H1 (cell line): ENCODE measurements at regions not wholly inside any gene's neighbourhood (a gene's known extent, or its start where the extent isn't known, plus 50 kb on each side); places are given as distances from the start of the nearest gene placed in this dataset.

Experiments
- CTCF ChIA-PET: fragments of 300-600 bp; sonication (Branson Sonifier 250); formaldehyde crosslinking; loops from one replicate; lab custom pipeline; 2021; ENCODE audit not compliant: partially characterized antibody; lab: Charles Lee
- POLR2A ChIA-PET: fragments of 300-600 bp; sonication (Branson Sonifier 250); formaldehyde crosslinking; loops from one replicate; lab custom pipeline; 2021; ENCODE audit warnings: inconsistent platforms; ENCODE audit not compliant: partially characterized antibody; lab: Charles Lee
- DNase-seq, 2 experiments: peaks; one replicate each; pipeline versions ENCODE4 v3.0.0 to v3.0.0-alpha.2; 2010 to 2022; ENCODE audit warnings: low spot score in 2 of 2, low read depth in 1 of 2, mixed read lengths in 1 of 2
- FAIRE-seq: peaks from 2 replicates; lab custom pipeline; 2011; peaks lifted over from hg19 to GRCh38; lab: Jason Lieb, UNC
- H2AFZ ChIP-seq: 2 replicates; pipeline ENCODE4 v1.8.1; 2012; ENCODE audit warnings: low read length, inconsistent platforms
- H2AK5ac ChIP-seq: 2 replicates; pipeline ENCODE4 v1.6.1; 2013; ENCODE audit warnings: low read depth, low read length
- H2BK120ac ChIP-seq: replicated peaks from 2 replicates; pipeline ENCODE3; 2013; ENCODE audit warnings: low read depth, low read length, inconsistent platforms
- H2BK12ac ChIP-seq: 2 replicates; pipeline ENCODE4 v1.6.1; 2013; ENCODE audit warnings: low read depth, low read length
- H2BK15ac ChIP-seq: 2 replicates; pipeline ENCODE4 v1.6.1; 2013; ENCODE audit warnings: low read length
- H2BK20ac ChIP-seq: 2 replicates; pipeline ENCODE4 v1.6.1; 2013; ENCODE audit warnings: low read length
- H2BK5ac ChIP-seq: 2 replicates; pipeline ENCODE4 v1.6.1; 2013; ENCODE audit warnings: low read depth, low read length
- H3K14ac ChIP-seq: 2 replicates; pipeline ENCODE4 v1.6.1; 2013; ENCODE audit warnings: inconsistent platforms; ENCODE audit not compliant: insufficient read length
- H3K18ac ChIP-seq: 2 replicates; pipeline ENCODE4 v1.6.1; 2013; ENCODE audit warnings: low read length; ENCODE audit errors: extremely low read depth
- H3K23ac ChIP-seq: 2 replicates; pipeline ENCODE4 v1.6.1; 2013; ENCODE audit warnings: inconsistent platforms; ENCODE audit not compliant: insufficient read length
- H3K23me2 ChIP-seq: 2 replicates; pipeline ENCODE4 v1.6.1; 2013; ENCODE audit warnings: low read depth, low read length
- H3K27ac ChIP-seq: 2 replicates; pipeline ENCODE4 v1.6.1; 2011; ENCODE audit warnings: low read depth, low read length, inconsistent platforms
- H3K27me3 ChIP-seq, 4 experiments: replicated peaks in 1 of 4; 1 replicate in 1 of 4; 2 replicates in 3 of 4; pipeline versions ENCODE4 v1.6.1 to v1.8.1; 2011 to 2013; ENCODE audit warnings: low read length in 3 of 4, mild to moderate bottlenecking in 3 of 4, inconsistent platforms in 2 of 4, mixed read lengths in 2 of 4, moderate library complexity in 1 of 4; ENCODE audit not compliant: control insufficient read depth in 3 of 4, insufficient read depth in 3 of 4; ENCODE audit errors: extremely low read depth in 1 of 4
- H3K36me3 ChIP-seq, 4 experiments: 2 replicates each; pipeline versions ENCODE4 v1.6.1 to v1.8.1; 2011 to 2013; ENCODE audit warnings: mild to moderate bottlenecking in 4 of 4, low read length in 3 of 4, moderate library complexity in 2 of 4, control low read depth in 1 of 4, inconsistent platforms in 1 of 4; ENCODE audit not compliant: insufficient read depth in 4 of 4, control insufficient read depth in 2 of 4
- H3K4ac ChIP-seq: replicated peaks from 2 replicates; pipeline ENCODE3; 2013; ENCODE audit warnings: low read length, low read depth, mixed read lengths, inconsistent platforms; ENCODE audit not compliant: insufficient read length
- H3K4me1 ChIP-seq, 4 experiments: replicated peaks in 1 of 4; 1 replicate in 1 of 4; 2 replicates in 3 of 4; pipeline versions ENCODE4 v1.6.1 to v1.8.1; 2011 to 2013; ENCODE audit warnings: low read length in 3 of 4, inconsistent platforms in 2 of 4, mixed read lengths in 1 of 4; ENCODE audit not compliant: insufficient read depth in 4 of 4, control insufficient read depth in 3 of 4
- H3K4me2 ChIP-seq, 2 experiments: 2 replicates each; pipeline versions ENCODE4 v1.6.1 to v1.8.1; 2011 to 2013; ENCODE audit warnings: low read depth in 2 of 2, low read length in 2 of 2, control low read depth in 1 of 2, inconsistent platforms in 1 of 2, mild to moderate bottlenecking in 1 of 2; ENCODE audit not compliant: insufficient read depth in 1 of 2
- H3K4me3 ChIP-seq, 4 experiments: fragments of 200-600, 300-600 bp in 1 of 4; sonication (generic), shearing (Covaris generic), sonication (Bioruptor Twin) in 1 of 4; 2 replicates each; pipeline versions ENCODE4 v1.5.1 to v1.8.1; 2011 to 2016; ENCODE audit warnings: low read length in 4 of 4, low read depth in 3 of 4, control low read depth in 2 of 4, inconsistent platforms in 2 of 4, mild to moderate bottlenecking in 2 of 4, mixed read lengths in 1 of 4, moderate library complexity in 1 of 4; ENCODE audit not compliant: insufficient read depth in 2 of 4; ENCODE audit errors: extremely low read depth in 1 of 4
- H3K56ac ChIP-seq: replicated peaks from 2 replicates; pipeline ENCODE3; 2013; ENCODE audit warnings: low read depth, mild to moderate bottlenecking, mixed read lengths, low read length, inconsistent platforms; ENCODE audit not compliant: insufficient read length
- H3K79me1 ChIP-seq: 2 replicates; pipeline ENCODE4 v1.6.1; 2013; ENCODE audit warnings: low read depth, low read length, control low read depth
- H3K79me2 ChIP-seq, 2 experiments: 2 replicates each; pipeline versions ENCODE4 v1.6.1 to v1.8.1; 2012 to 2013; ENCODE audit warnings: low read length in 2 of 2, mild to moderate bottlenecking in 2 of 2, inconsistent platforms in 1 of 2; ENCODE audit not compliant: insufficient read depth in 2 of 2, control insufficient read depth in 1 of 2
- H3K9ac ChIP-seq, 4 experiments: replicated peaks in 1 of 4; 1 replicate in 1 of 4; 2 replicates in 3 of 4; pipeline versions ENCODE4 v1.6.1 to v1.8.1; 2011 to 2013; ENCODE audit warnings: low read depth in 3 of 4, low read length in 3 of 4, control low read depth in 2 of 4, mild to moderate bottlenecking in 2 of 4, moderate library complexity in 2 of 4, inconsistent platforms in 1 of 4; ENCODE audit errors: extremely low read depth in 1 of 4
- H3K9me3 ChIP-seq, 2 experiments: 2 replicates each; pipeline versions ENCODE4 v1.6.1 to v1.8.1; 2012 to 2013; ENCODE audit warnings: mild to moderate bottlenecking in 2 of 2, moderate library complexity in 2 of 2, control low read depth in 1 of 2, inconsistent platforms in 1 of 2, low read depth in 1 of 2, low read length in 1 of 2, mixed read lengths in 1 of 2; ENCODE audit not compliant: insufficient read depth in 2 of 2
- H4K20me1 ChIP-seq, 2 experiments: replicated peaks in 1 of 2; 2 replicates each; pipeline versions ENCODE3 to v1.8.1; 2011 to 2013; ENCODE audit warnings: inconsistent platforms in 2 of 2, low read length in 2 of 2, mild to moderate bottlenecking in 1 of 2; ENCODE audit not compliant: insufficient read depth in 2 of 2, control insufficient read depth in 1 of 2
- H4K5ac ChIP-seq: 2 replicates; pipeline ENCODE4 v1.6.1; 2013; ENCODE audit warnings: low read length, low read depth, mixed read lengths, inconsistent platforms; ENCODE audit not compliant: insufficient read length
- H4K8ac ChIP-seq: 2 replicates; pipeline ENCODE4 v1.8.0; 2013; ENCODE audit warnings: mild to moderate bottlenecking, moderate library complexity, low read length, inconsistent platforms; ENCODE audit not compliant: insufficient read depth; ENCODE audit errors: extremely low read depth
- H4K91ac ChIP-seq: replicated peaks from 2 replicates; pipeline ENCODE3; 2013; ENCODE audit warnings: low read length, mixed read lengths, inconsistent platforms; ENCODE audit not compliant: insufficient read length
- EGR1 ChIP-seq: IDR thresholded peaks from 2 replicates; pipeline ENCODE4 v1.6.1; 2011; ENCODE audit warnings: low read depth, low read length, borderline replicate concordance
- KDM4A ChIP-seq: IDR thresholded peaks from one replicate; pipeline ENCODE4 v1.7.1; 2012; ENCODE audit warnings: low read depth, mild to moderate bottlenecking, moderate library complexity, low read length, inconsistent platforms; ENCODE audit not compliant: severe bottlenecking
- PHF8 ChIP-seq: fragments of 200-600 bp; sonication (generic); conservative IDR thresholded peaks from 2 replicates; pipeline ENCODE4 v1.7.1; 2012; ENCODE audit warnings: low read depth, mild to moderate bottlenecking, inconsistent platforms, low read length, moderate library complexity
- POLR2A ChIP-seq, 2 experiments: IDR thresholded peaks; 1 replicate in 1 of 2; 2 replicates in 1 of 2; pipeline ENCODE4 v1.6.1; 2011; ENCODE audit warnings: low read depth in 2 of 2, low read length in 2 of 2, mild to moderate bottlenecking in 2 of 2; ENCODE audit errors: control extremely low read depth in 1 of 2
- POLR2AphosphoS5 ChIP-seq: IDR thresholded peaks from 2 replicates; pipeline ENCODE4 v1.6.1; 2011; ENCODE audit warnings: low read depth, low read length
- RNF2 ChIP-seq: fragments of 200-900, 300-1000 bp; sonication (generic); IDR thresholded peaks from 2 replicates; pipeline ENCODE4 v1.7.1; 2016; ENCODE audit warnings: borderline replicate concordance, low read depth, mild to moderate bottlenecking, antibody characterized with exemption, low read length; ENCODE audit not compliant: poor library complexity, severe bottlenecking; ENCODE audit errors: missing control alignments
- SP2 ChIP-seq: IDR thresholded peaks from 2 replicates; pipeline ENCODE4 v1.6.1; 2012; ENCODE audit warnings: mild to moderate bottlenecking, low read length, inconsistent platforms
- SP4 ChIP-seq: IDR thresholded peaks from 2 replicates; pipeline ENCODE4 v1.6.1; 2012; ENCODE audit warnings: low read length, inconsistent platforms
- WGBS, 2 experiments: shearing (Covaris generic) in 1 of 2; methylation state at CpG; one replicate each; pipeline versions ENCODE4 v1.1.6 to v1.1.7; 2013 to 2015; ENCODE audit warnings: low lambda C conversion rate in 2 of 2, mixed read lengths in 2 of 2, inconsistent platforms in 1 of 2, low coverage in 1 of 2, missing lambda C conversion rate in 1 of 2; ENCODE audit not compliant: insufficient replicate concordance in 2 of 2, insufficient coverage in 1 of 2, insufficient read length in 1 of 2; ENCODE audit errors: extremely low coverage in 1 of 2, missing lambda C conversion rate in 1 of 2; 5-methylcytosine and 5-hydroxymethylcytosine counted together
- TF ChIP-seq, protein P1 (sequence below): IDR thresholded peaks from 2 replicates; pipeline ENCODE4 v1.6.1; 2012; ENCODE audit warnings: low read length, inconsistent platforms

DNA sequence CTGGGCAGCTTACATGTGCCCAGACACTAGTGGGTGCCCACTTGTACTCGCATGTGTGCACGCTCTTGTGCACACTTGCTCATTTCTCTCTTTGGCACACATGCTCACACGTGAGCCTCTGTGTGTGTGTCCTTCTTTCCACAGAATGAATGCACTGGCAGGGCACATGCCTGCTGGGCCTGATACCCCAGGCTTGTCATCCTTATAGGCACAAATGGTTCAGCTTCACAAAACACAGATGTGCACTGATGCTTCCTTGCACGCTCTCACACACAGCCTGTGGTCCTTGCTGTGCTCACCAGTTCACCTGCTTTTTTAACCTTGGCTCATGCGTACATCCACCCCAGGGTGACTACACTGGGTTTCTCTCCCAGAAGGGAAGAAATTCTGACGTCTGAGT lies 174.8 kb downstream of the BUD13 start:
- Histone ChIP-seq H2BK20ac (no peak overlapping the region), H3K27me3 (no peaks in the 10 kb centered on the region; a peak in 1 of 7 replicates), H3K4me1 (no peaks in the 10 kb centered on the region), H2AK5ac (no peak overlapping the region), H3K23me2 (no peaks in the 10 kb centered on the region), H3K9me3 (no peaks in the 10 kb centered on the region), H3K9ac (no peak overlapping the region), H2BK15ac (0 out of 2 replicates have a peak overlapping the region, but pooled peaks have one; percentile 81), H2BK12ac (peak overlapping the region; percentile 75; the same call in 1 of the 2 replicates), H4K20me1 (peaks cover 0 to 3% of the 10 kb centered on the region in 2 experiments), H3K79me1 (no peaks in the 10 kb centered on the region), H3K36me3 (no peaks in the 10 kb centered on the region), H3K4ac (no peak overlapping the region), H3K4me3 (no peak overlapping the region), H3K23ac (no peak overlapping the region), H4K5ac (no peak overlapping the region), H4K91ac (no peak overlapping the region), H3K4me2 (no peak overlapping the region), H2BK120ac (no peak overlapping the region), H3K27ac (no peak overlapping the region), H3K18ac (no peak overlapping the region), H4K8ac (no peak overlapping the region), H2AFZ (no peak overlapping the region), H2BK5ac (no peak overlapping the region), H3K14ac (no peak overlapping the region), H3K56ac (no peak overlapping the region)
- no peak for DNase-seq
- 88% methylated on average over 6 of the region's 6 CpGs; no CpG with 5 or more reads in 1 of the 2 experiments for WGBS, 2 experiments
- ChIA-PET CTCF (interaction anchor here (0.7 to 2.0 kb wide), 5 partner anchors 10 to 135 kb away, joined by 3 to 8 read pairs (median 5); no protein-coding TSS in a partner anchor), POLR2A (no interaction called here)
- FAIRE-seq, result no peak
- TF ChIP-seq KDM4A (no peak), POLR2A (IDR thresholded peaks at IDR 0.05; ENCODE audit: control extremely low read depth in 1 of 2, low read depth in 2 of 2, low read length in 2 of 2) (no peak), PHF8 (no peak), SP4 (no peak), EGR1 (no peak), RNF2 (no peak), SP2 (no peak), POLR2AphosphoS5 (no peak)
- TF ChIP-seq, protein P1, sequence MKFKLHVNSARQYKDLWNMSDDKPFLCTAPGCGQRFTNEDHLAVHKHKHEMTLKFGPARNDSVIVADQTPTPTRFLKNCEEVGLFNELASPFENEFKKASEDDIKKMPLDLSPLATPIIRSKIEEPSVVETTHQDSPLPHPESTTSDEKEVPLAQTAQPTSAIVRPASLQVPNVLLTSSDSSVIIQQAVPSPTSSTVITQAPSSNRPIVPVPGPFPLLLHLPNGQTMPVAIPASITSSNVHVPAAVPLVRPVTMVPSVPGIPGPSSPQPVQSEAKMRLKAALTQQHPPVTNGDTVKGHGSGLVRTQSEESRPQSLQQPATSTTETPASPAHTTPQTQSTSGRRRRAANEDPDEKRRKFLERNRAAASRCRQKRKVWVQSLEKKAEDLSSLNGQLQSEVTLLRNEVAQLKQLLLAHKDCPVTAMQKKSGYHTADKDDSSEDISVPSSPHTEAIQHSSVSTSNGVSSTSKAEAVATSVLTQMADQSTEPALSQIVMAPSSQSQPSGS, result no peak
- TF ChIP-seq, all 59 proteins: peak for 0
- no peaks in the 10 kb centered on the region for H3K79me2 ChIP-seq
